OCI-LY3 (cell line): ENCODE measurements at regions not wholly inside any gene's neighbourhood (a gene's known extent, or its start where the extent isn't known, plus 50 kb on each side); places are given as distances from the start of the nearest gene placed in this dataset.

ENCODE experiments used
- EZH2phosphoT487 ChIP-seq: fragments of 200-600 bp; shearing (Covaris generic); IDR thresholded peaks from 2 replicates; pipeline ENCODE4 v1.6.1; 2018; ENCODE audit warnings: antibody characterized with exemption, mixed run types, low read depth
- TF ChIP-seq, protein P1 (sequence below): fragments of 200-600, 300-600 bp; sonication (generic); IDR thresholded peaks from 2 replicates; pipeline ENCODE4 v1.5.1; 2014; ENCODE audit warnings: antibody characterized with exemption, low read length, low read depth

DNA sequence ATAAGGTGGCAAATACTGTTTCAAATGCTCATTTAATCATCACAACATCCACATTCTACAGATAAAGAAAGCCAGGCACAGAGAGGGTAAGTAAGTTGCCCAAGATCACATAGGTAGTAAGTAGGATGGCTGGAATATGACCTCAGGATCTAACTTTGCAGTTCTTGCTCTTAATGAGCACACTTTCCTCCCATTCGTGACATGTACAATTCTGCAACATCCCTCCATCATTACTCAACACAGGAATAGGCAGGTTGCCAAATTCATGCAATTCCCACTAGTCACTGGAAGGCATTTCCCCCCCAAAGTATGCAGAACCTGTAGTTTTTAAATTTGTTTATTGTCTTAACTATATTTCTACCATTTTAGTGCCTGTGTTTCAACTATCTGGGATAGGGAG, 109.2 kb downstream of the OLFM4 start:
- TF ChIP-seq, protein P1, sequence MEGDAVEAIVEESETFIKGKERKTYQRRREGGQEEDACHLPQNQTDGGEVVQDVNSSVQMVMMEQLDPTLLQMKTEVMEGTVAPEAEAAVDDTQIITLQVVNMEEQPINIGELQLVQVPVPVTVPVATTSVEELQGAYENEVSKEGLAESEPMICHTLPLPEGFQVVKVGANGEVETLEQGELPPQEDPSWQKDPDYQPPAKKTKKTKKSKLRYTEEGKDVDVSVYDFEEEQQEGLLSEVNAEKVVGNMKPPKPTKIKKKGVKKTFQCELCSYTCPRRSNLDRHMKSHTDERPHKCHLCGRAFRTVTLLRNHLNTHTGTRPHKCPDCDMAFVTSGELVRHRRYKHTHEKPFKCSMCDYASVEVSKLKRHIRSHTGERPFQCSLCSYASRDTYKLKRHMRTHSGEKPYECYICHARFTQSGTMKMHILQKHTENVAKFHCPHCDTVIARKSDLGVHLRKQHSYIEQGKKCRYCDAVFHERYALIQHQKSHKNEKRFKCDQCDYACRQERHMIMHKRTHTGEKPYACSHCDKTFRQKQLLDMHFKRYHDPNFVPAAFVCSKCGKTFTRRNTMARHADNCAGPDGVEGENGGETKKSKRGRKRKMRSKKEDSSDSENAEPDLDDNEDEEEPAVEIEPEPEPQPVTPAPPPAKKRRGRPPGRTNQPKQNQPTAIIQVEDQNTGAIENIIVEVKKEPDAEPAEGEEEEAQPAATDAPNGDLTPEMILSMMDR: no peak
- no peak for TF ChIP-seq EZH2phosphoT487
